Stimulated activated CD8-positive, alpha-beta memory T cell treated with anti-CD3 and anti-CD28 coated beads, Interleukin-15, amount 100 ng/mL, for 1 hour (primary cell): ENCODE measurements at regions not wholly inside any gene's neighbourhood (a gene's known extent, or its start where the extent isn't known, plus 50 kb on each side); places are given as distances from the start of the nearest gene placed in this dataset.

ENCODE experiments used
- DNase-seq: peaks from one replicate; pipeline ENCODE4 v3.0.0-alpha.2; 2020; ENCODE audit warnings: low read depth

- no peak for DNase-seq
These were observed 72.3 kb upstream of the BTN3A2 start for GRCh38 chr6:26292709-26293108.

- DNase-seq = no peak
These were observed 70.7 kb upstream of the BTN3A2 start for GRCh38 chr6:26294302-26294701.

GRCh38 chr6:26295691-26296555 lies 69.1 kb upstream of the BTN3A2 start:
- no peak for DNase-seq

- DNase-seq = no peak
These were observed 68.5 kb upstream of the BTN3A2 start for GRCh38 chr6:26296556-26296856.

- no peak for DNase-seq
These were observed 67.9 kb upstream of the BTN3A2 start for GRCh38 chr6:26296857-26297648.

GRCh38 chr6:26299286-26300042 lies 65.5 kb upstream of the BTN3A2 start:
- no peak for DNase-seq

- DNase-seq = no peak
These were observed 65.0 kb upstream of the BTN3A2 start for GRCh38 chr6:26300043-26300331.

- DNase-seq = no peak
These were observed 64.6 kb upstream of the BTN3A2 start for GRCh38 chr6:26300359-26300758.

- DNase-seq = no peak
These were observed 64.2 kb upstream of the BTN3A2 start for GRCh38 chr6:26300828-26301227.

- no peak for DNase-seq
These were observed 63.4 kb upstream of the BTN3A2 start for GRCh38 chr6:26301638-26302037.

GRCh38 chr6:26302941-26303559 lies 61.9 kb upstream of the BTN3A2 start:
- DNase-seq = no peak

- DNase-seq = no peak
These were observed 60.7 kb upstream of the BTN3A2 start for GRCh38 chr6:26304213-26304796.

GRCh38 chr6:26304797-26305640 lies 60.0 kb upstream of the BTN3A2 start:
- DNase-seq = peak; percentile 41

- no peak for DNase-seq
These were observed 59.4 kb upstream of the BTN3A2 start for GRCh38 chr6:26305641-26305969.

GRCh38 chr6:26306232-26306631 lies 58.8 kb upstream of the BTN3A2 start:
- DNase-seq = no peak

GRCh38 chr6:26307850-26308249 lies 57.1 kb upstream of the BTN3A2 start:
- no peak for DNase-seq

GRCh38 chr6:26309731-26310142 lies 55.3 kb upstream of the BTN3A2 start:
- no peak for DNase-seq

GRCh38 chr6:26311012-26311384 lies 54.0 kb upstream of the BTN3A2 start:
- no peak for DNase-seq

- no peak for DNase-seq
These were observed 53.5 kb upstream of the BTN3A2 start for GRCh38 chr6:26311385-26312095.

GRCh38 chr6:26312096-26312463 lies 52.9 kb upstream of the BTN3A2 start:
- DNase-seq = no peak
